SK-N-SH (cell line): ENCODE measurements at regions not wholly inside any gene's neighbourhood (a gene's known extent, or its start where the extent isn't known, plus 50 kb on each side); places are given as distances from the start of the nearest gene placed in this dataset.

Experiments
- GATA2 ChIP-seq: sonication (generic); formaldehyde crosslinking; IDR thresholded peaks from 2 replicates; pipeline ENCODE4 v1.5.0; 2020; ENCODE audit warnings: mild to moderate bottlenecking, missing genetic modification reagents
- SMC3 ChIP-seq: IDR thresholded peaks from 2 replicates; pipeline ENCODE4 v1.6.1; 2012; ENCODE audit warnings: low read depth, low read length, improper control_type of control experiment
- YY1 ChIP-seq: IDR thresholded peaks from 2 replicates; pipeline ENCODE4 v1.4.0; 2012; ENCODE audit warnings: low read depth, mild to moderate bottlenecking
- TF ChIP-seq, protein P1 (sequence below): fragments of 200-600 bp; sonication (generic); IDR thresholded peaks from 2 replicates; pipeline ENCODE4 v1.6.1; 2017; ENCODE audit warnings: antibody characterized with exemption, mild to moderate bottlenecking, moderate library complexity

GRCh38 chr1:104921525-104921924 lies 1171.8 kb downstream of the AMY1C start:
- TF ChIP-seq, protein P1, sequence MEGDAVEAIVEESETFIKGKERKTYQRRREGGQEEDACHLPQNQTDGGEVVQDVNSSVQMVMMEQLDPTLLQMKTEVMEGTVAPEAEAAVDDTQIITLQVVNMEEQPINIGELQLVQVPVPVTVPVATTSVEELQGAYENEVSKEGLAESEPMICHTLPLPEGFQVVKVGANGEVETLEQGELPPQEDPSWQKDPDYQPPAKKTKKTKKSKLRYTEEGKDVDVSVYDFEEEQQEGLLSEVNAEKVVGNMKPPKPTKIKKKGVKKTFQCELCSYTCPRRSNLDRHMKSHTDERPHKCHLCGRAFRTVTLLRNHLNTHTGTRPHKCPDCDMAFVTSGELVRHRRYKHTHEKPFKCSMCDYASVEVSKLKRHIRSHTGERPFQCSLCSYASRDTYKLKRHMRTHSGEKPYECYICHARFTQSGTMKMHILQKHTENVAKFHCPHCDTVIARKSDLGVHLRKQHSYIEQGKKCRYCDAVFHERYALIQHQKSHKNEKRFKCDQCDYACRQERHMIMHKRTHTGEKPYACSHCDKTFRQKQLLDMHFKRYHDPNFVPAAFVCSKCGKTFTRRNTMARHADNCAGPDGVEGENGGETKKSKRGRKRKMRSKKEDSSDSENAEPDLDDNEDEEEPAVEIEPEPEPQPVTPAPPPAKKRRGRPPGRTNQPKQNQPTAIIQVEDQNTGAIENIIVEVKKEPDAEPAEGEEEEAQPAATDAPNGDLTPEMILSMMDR: no peak
- TF ChIP-seq YY1 (no peak), GATA2 (CRISPR knock-in tag) (no peak), SMC3 (no peak)
